GM18868 (cell line): ENCODE measurements at regions not wholly inside any gene's neighbourhood (a gene's known extent, or its start where the extent isn't known, plus 50 kb on each side); places are given as distances from the start of the nearest gene placed in this dataset.

Experiments
- ATAC-seq: cut with Tn5 transposase; IDR thresholded peaks from one replicate; pipeline ENCODE4 v1.9.1; 2021; ENCODE audit warnings: mild to moderate bottlenecking, moderate library complexity; ENCODE audit not compliant: unreplicated experiment

GRCh38 chr6:11332463-11332862 is 100.0 kb upstream of the NEDD9 start:
- ATAC-seq, result no peak

- no peak for ATAC-seq
Measured at GRCh38 chr6:11331111-11331510, 98.6 kb upstream of the NEDD9 start.

- ATAC-seq, result no peak
Measured at GRCh38 chr6:11330413-11330760, 97.9 kb upstream of the NEDD9 start.

GRCh38 chr6:11329726-11330412 is 97.4 kb upstream of the NEDD9 start:
- no peak for ATAC-seq

- no peak for ATAC-seq
Measured at GRCh38 chr6:11328613-11329247, 96.3 kb upstream of the NEDD9 start.

- ATAC-seq, result no peak
Measured at GRCh38 chr6:11327961-11328360, 95.5 kb upstream of the NEDD9 start.

GRCh38 chr6:11326116-11326515 is 93.6 kb upstream of the NEDD9 start:
- no peak for ATAC-seq

GRCh38 chr6:11324453-11325015 is 92.1 kb upstream of the NEDD9 start:
- peak; percentile 89 for ATAC-seq

- no peak for ATAC-seq
Measured at GRCh38 chr6:11323666-11324452, 91.4 kb upstream of the NEDD9 start.

- ATAC-seq, result no peak
Measured at GRCh38 chr6:11322252-11322885, 89.9 kb upstream of the NEDD9 start.

- no peak for ATAC-seq
Measured at GRCh38 chr6:11320914-11321597, 88.6 kb upstream of the NEDD9 start.

- no peak for ATAC-seq
Measured at GRCh38 chr6:11318835-11319813, 86.7 kb upstream of the NEDD9 start.

GRCh38 chr6:11317885-11318771 is 85.7 kb upstream of the NEDD9 start:
- peak; percentile 95 for ATAC-seq

GRCh38 chr6:11315743-11316437 is 83.4 kb upstream of the NEDD9 start:
- no peak for ATAC-seq

- no peak for ATAC-seq
Measured at GRCh38 chr6:11313207-11313606, 80.7 kb upstream of the NEDD9 start.

- ATAC-seq, result no peak
Measured at GRCh38 chr6:11311970-11312369, 79.5 kb upstream of the NEDD9 start.

GRCh38 chr6:11309947-11310665 is 77.6 kb upstream of the NEDD9 start:
- ATAC-seq, result no peak
